ENCODE measurements at regions not wholly inside any gene's neighbourhood (a gene's known extent, or its start where the extent isn't known, plus 50 kb on each side); places are given as distances from the start of the nearest gene placed in this dataset.

- no peak for TF ChIP-seq CTCF (IDR thresholded peaks at IDR 0.05; ENCODE audit: low read length, missing control alignments)
- no peak overlapping the region for H3K4me3 ChIP-seq (replicated peaks; ENCODE audit: low read depth, low read length)
- no peak for DNase-seq (ENCODE audit: low read depth)
Measured at GRCh38 chr6:18335948-18336347, 51.2 kb upstream of the RNF144B start.

GRCh38 chr6:18334251-18334650, 52.9 kb upstream of the RNF144B start:
- TF ChIP-seq CTCF (IDR thresholded peaks at IDR 0.05; ENCODE audit: low read length, missing control alignments): no peak
- no peak overlapping the region for H3K4me3 ChIP-seq (replicated peaks; ENCODE audit: low read depth, low read length)
- DNase-seq (ENCODE audit: low read depth): no peak

- TF ChIP-seq CTCF (IDR thresholded peaks at IDR 0.05; ENCODE audit: low read length, missing control alignments): no peak
- H3K4me3 ChIP-seq (replicated peaks; ENCODE audit: low read depth, low read length): no peak overlapping the region
- DNase-seq (ENCODE audit: low read depth): no peak
Measured at GRCh38 chr6:18330548-18331081, 56.5 kb upstream of the RNF144B start.

- no peak for DNase-seq (ENCODE audit: low read depth)
- TF ChIP-seq CTCF (IDR thresholded peaks at IDR 0.05; ENCODE audit: low read length, missing control alignments): no peak
- H3K4me3 ChIP-seq (replicated peaks; ENCODE audit: low read depth, low read length): no peak overlapping the region
Measured at GRCh38 chr6:18329776-18330175, 57.4 kb upstream of the RNF144B start.

- no peak overlapping the region for H3K4me3 ChIP-seq (replicated peaks; ENCODE audit: low read depth, low read length)
- no peak for TF ChIP-seq CTCF (IDR thresholded peaks at IDR 0.05; ENCODE audit: low read length, missing control alignments)
- no peak for DNase-seq (ENCODE audit: low read depth)
Measured at GRCh38 chr6:18328540-18328939, 58.6 kb upstream of the RNF144B start.

- no peak for TF ChIP-seq CTCF (IDR thresholded peaks at IDR 0.05; ENCODE audit: low read length, missing control alignments)
- no peak for DNase-seq (ENCODE audit: low read depth)
- no peak overlapping the region for H3K4me3 ChIP-seq (replicated peaks; ENCODE audit: low read depth, low read length)
Measured at GRCh38 chr6:18328070-18328469, 59.1 kb upstream of the RNF144B start.

GRCh38 chr6:18327626-18328025, 59.5 kb upstream of the RNF144B start:
- no peak overlapping the region for H3K4me3 ChIP-seq (replicated peaks; ENCODE audit: low read depth, low read length)
- peak; percentile 12 for DNase-seq (ENCODE audit: low read depth)
- no peak for TF ChIP-seq CTCF (IDR thresholded peaks at IDR 0.05; ENCODE audit: low read length, missing control alignments)
